ENCODE measurements at regions not wholly inside any gene's neighbourhood (a gene's known extent, or its start where the extent isn't known, plus 50 kb on each side); places are given as distances from the start of the nearest gene placed in this dataset.

GRCh38 chr2:215887303-215887702, 126.0 kb downstream of the MREG start (continued):
- TF ChIP-seq ZBTB4 (CRISPR knock-in tag; IDR thresholded peaks at IDR 0.05) (no peak), RELB (IDR thresholded peaks at IDR 0.05; ENCODE audit: low read depth) (no peak), RFX5 (IDR thresholded peaks at IDR 0.05; ENCODE audit: low read depth, low read length) (no peak), LARP7 (IDR thresholded peaks at IDR 0.05) (no peak), MEF2A (IDR thresholded peaks at IDR 0.05; ENCODE audit: insufficient read depth, low read depth, low read length) (no peak), MAX (IDR thresholded peaks at IDR 0.05; ENCODE audit: low read depth, low read length) (no peak), TARDBP (IDR thresholded peaks at IDR 0.05; ENCODE audit: borderline replicate concordance) (no peak), REST (IDR thresholded peaks at IDR 0.05; ENCODE audit: low read depth, low read length) (no peak), BRCA1 (IDR thresholded peaks at IDR 0.05; ENCODE audit: low read depth, low read length) (no peak)
